ENCODE measurements at regions not wholly inside any gene's neighbourhood (a gene's known extent, or its start where the extent isn't known, plus 50 kb on each side); places are given as distances from the start of the nearest gene placed in this dataset.

DNA sequence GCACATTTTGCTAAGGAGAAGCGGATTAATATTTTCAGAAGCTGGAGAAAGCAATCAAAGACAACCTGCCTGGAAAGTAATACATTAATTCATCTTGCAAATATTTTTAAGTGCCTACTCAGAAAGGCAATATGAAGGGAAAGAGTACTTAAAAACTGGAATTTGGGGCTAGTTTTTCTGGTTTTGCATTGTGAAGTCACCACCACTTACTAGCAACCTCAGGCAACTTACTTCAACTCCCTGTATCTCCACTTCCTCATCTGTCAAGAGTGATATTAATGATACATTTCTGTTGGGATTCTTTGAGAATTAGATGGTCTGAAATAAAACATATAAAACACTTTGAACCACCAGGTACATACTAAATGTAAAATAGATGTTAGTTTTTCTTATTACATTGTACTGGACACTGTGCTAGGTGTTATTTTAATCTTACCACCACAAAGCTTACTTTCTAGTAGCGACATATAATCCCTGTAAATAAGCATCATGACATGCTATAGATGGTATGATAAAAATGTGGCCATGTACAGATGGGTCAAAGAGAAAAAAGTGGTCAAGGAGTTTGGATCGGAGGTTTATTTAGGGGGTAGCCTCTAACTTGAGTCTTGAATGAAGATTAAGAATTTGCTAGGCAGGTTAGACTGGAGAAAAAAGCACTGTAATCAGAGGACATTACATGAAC lies 101.2 kb downstream of the SPRY2 start:
- DNase-seq (ENCODE audit: low spot score): no peak
- no peaks in the 10 kb centered on the region for H3K27me3 ChIP-seq (replicated peaks; ENCODE audit: insufficient read depth)
- 78% methylated on average over 3 of the region's 3 CpGs for WGBS
- no peaks in the 10 kb centered on the region for H3K4me1 ChIP-seq (replicated peaks)
- H3K36me3 ChIP-seq: no peaks in the 10 kb centered on the region
- TF ChIP-seq, protein P1, sequence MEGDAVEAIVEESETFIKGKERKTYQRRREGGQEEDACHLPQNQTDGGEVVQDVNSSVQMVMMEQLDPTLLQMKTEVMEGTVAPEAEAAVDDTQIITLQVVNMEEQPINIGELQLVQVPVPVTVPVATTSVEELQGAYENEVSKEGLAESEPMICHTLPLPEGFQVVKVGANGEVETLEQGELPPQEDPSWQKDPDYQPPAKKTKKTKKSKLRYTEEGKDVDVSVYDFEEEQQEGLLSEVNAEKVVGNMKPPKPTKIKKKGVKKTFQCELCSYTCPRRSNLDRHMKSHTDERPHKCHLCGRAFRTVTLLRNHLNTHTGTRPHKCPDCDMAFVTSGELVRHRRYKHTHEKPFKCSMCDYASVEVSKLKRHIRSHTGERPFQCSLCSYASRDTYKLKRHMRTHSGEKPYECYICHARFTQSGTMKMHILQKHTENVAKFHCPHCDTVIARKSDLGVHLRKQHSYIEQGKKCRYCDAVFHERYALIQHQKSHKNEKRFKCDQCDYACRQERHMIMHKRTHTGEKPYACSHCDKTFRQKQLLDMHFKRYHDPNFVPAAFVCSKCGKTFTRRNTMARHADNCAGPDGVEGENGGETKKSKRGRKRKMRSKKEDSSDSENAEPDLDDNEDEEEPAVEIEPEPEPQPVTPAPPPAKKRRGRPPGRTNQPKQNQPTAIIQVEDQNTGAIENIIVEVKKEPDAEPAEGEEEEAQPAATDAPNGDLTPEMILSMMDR (IDR thresholded peaks at IDR 0.05): no peak
- TF ChIP-seq POLR2A (IDR thresholded peaks at IDR 0.05) (no peak), POLR2AphosphoS5 (IDR thresholded peaks at IDR 0.05) (no peak)
- no peak overlapping the region for H3K27ac ChIP-seq
- no peak overlapping the region for H3K4me3 ChIP-seq
- intact Hi-C loops (cut with DNase I): no loop called here
- H3K9me3 ChIP-seq: no peaks in the 10 kb centered on the region

DNA sequence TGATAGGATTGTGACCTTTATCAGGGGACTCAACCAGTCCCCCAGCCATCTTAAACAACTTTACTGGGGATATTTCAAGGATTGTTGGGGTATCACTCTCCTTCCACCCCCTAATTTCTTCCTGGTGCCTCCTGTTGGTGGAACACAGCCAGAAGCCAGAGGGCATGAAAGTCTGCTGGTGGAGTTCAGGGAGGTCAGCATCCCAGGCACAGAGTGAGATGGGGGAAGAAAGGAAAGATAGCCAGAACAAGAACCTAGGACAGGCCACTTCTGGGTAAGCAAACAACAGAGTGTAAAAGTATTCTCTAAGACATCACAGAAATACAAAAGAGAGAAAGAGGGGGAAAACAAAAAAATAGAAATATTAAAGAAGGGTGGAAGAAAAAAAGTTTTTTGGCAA lies 101.8 kb downstream of the SPRY2 start:
- TF ChIP-seq POLR2AphosphoS5 (IDR thresholded peaks at IDR 0.05) (no peak), POLR2A (IDR thresholded peaks at IDR 0.05) (no peak)
- TF ChIP-seq, protein P1 (IDR thresholded peaks at IDR 0.05): no peak
- Histone ChIP-seq H3K27ac (no peak overlapping the region), H3K36me3 (no peaks in the 10 kb centered on the region), H3K27me3 (replicated peaks; ENCODE audit: insufficient read depth) (no peaks in the 10 kb centered on the region), H3K4me1 (replicated peaks) (no peaks in the 10 kb centered on the region), H3K9me3 (no peaks in the 10 kb centered on the region), H3K4me3 (no peak overlapping the region)
- intact Hi-C loops (cut with DNase I): no loop called here
- no peak for DNase-seq (ENCODE audit: low spot score)

DNA sequence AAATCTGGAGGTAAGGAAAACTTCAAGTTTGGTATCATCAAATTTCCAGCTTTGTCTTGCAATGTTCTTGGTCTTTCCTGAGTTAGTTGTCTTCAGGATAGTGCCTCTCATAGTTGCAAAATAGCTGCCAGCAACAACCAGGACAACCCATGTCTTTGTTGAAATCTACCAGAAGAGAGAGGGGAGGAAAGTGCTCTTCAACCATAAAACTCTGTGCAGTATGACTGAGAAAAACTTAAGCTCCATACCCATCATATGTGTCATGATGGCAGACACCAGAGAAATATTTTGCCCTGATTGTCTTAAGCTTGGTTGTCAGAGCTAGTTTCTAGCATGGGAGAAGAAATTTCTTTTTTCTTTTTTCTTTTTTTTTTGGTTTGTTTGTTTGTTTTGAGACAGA lies 103.3 kb downstream of the SPRY2 start:
- H3K27me3 ChIP-seq (replicated peaks; ENCODE audit: insufficient read depth): no peaks in the 10 kb centered on the region
- DNase-seq (ENCODE audit: low spot score): no peak
- no peak for TF ChIP-seq POLR2A (IDR thresholded peaks at IDR 0.05)
- TF ChIP-seq, protein P1 (IDR thresholded peaks at IDR 0.05): no peak
- TF ChIP-seq POLR2AphosphoS5 (IDR thresholded peaks at IDR 0.05): no peak
- no peak overlapping the region for H3K27ac ChIP-seq
- H3K4me3 ChIP-seq: no peak overlapping the region
- no peaks in the 10 kb centered on the region for H3K36me3 ChIP-seq
- no peaks in the 10 kb centered on the region for H3K4me1 ChIP-seq (replicated peaks)
- intact Hi-C loops (cut with DNase I): no loop called here
- H3K9me3 ChIP-seq: no peaks in the 10 kb centered on the region

- WGBS: 84% methylated on average over 4 of the region's 4 CpGs
- intact Hi-C loops (cut with DNase I): no loop called here
- Histone ChIP-seq H3K4me3 (no peak overlapping the region), H3K36me3 (no peaks in the 10 kb centered on the region), H3K27me3 (replicated peaks; ENCODE audit: insufficient read depth) (no peaks in the 10 kb centered on the region), H3K27ac (no peak overlapping the region), H3K4me1 (replicated peaks) (no peaks in the 10 kb centered on the region), H3K9me3 (no peaks in the 10 kb centered on the region)
- TF ChIP-seq, protein P1 (IDR thresholded peaks at IDR 0.05): no peak
- no peak for TF ChIP-seq POLR2A (IDR thresholded peaks at IDR 0.05)
- TF ChIP-seq POLR2AphosphoS5 (IDR thresholded peaks at IDR 0.05): no peak
- DNase-seq (ENCODE audit: low spot score): no peak
These were observed 105.0 kb downstream of the SPRY2 start for GRCh38 chr13:80235967-80236302.

DNA sequence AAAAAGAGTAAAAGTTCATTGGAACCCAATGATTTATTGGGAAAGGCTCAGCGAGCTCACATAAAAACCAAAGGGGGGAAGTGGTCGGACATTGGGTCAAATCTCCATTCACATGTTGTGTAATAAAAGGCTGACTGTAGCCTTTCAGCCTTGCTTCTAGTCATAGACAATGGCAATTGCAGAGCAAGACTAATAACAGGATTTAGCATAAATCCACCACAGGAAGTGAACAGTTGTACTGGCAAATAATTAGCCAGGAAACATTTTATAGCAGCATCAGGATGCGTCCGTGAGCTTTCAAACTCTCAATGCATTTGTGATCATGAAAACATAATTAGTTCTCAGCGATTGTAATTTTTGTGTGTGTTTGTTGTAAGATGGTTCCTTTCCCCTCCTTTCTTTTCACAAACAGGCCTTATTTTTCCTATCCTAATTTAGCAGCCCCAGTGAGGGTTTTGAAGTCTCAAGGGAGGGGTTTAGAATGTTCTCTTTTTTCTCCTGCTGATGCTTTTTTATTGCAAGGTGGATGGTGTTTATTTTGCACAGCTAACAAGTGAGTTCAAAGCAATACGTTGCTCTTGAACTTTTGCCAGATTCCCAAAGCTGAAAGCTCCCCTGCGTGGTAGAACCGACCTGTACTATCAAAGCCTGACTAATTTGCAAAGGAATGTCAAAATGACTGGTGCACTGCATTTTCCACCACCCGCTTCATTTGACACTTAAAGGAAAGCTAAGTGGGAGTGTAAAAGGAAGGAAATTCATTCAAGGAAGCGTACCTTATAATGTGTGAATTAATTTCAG lies 105.6 kb downstream of the SPRY2 start:
- Histone ChIP-seq H3K27ac (no peak overlapping the region), H3K36me3 (no peaks in the 10 kb centered on the region), H3K9me3 (no peaks in the 10 kb centered on the region), H3K4me3 (no peak overlapping the region), H3K4me1 (replicated peaks) (no peaks in the 10 kb centered on the region), H3K27me3 (replicated peaks; ENCODE audit: insufficient read depth) (no peaks in the 10 kb centered on the region)
- WGBS: 30% methylated on average over 10 of the region's 10 CpGs
- no peak for DNase-seq (ENCODE audit: low spot score)
- intact Hi-C loops (cut with DNase I): no loop called here
- TF ChIP-seq POLR2A (IDR thresholded peaks at IDR 0.05) (no peak), POLR2AphosphoS5 (IDR thresholded peaks at IDR 0.05) (no peak)
- TF ChIP-seq, protein P1 (IDR thresholded peaks at IDR 0.05): no peak

All from prostate gland (tissue), 2 donors.